ENCODE measurements at regions not wholly inside any gene's neighbourhood (a gene's known extent, or its start where the extent isn't known, plus 50 kb on each side); places are given as distances from the start of the nearest gene placed in this dataset.
"Not testable (repeated sequence)": the region's sequence is repeated elsewhere in the genome, so short reads cannot be mapped to it uniquely, and the experiment has no call there.

GRCh38 chr4:31692399-31692940, 972.3 kb downstream of the PCDH7 start:
- no peak for DNase-seq

- no peak for DNase-seq
These were observed 981.1 kb downstream of the PCDH7 start for GRCh38 chr4:31701256-31701655.

GRCh38 chr4:31702326-31702725, 982.2 kb downstream of the PCDH7 start:
- no peak for DNase-seq

GRCh38 chr4:31714238-31714637, 994.1 kb downstream of the PCDH7 start:
- DNase-seq = no peak

- no peak for DNase-seq
These were observed 995.1 kb downstream of the PCDH7 start for GRCh38 chr4:31715302-31715701.

- no peak for DNase-seq
These were observed 1006.9 kb downstream of the PCDH7 start for GRCh38 chr4:31727030-31727429.

- no peak for DNase-seq
These were observed 1014.8 kb downstream of the PCDH7 start for GRCh38 chr4:31735004-31735403.

- no peak for DNase-seq
These were observed 1017.2 kb downstream of the PCDH7 start for GRCh38 chr4:31737419-31737818.

- DNase-seq = no peak
These were observed 1021.2 kb downstream of the PCDH7 start for GRCh38 chr4:31741326-31741725.

- DNase-seq = no peak
These were observed 1028.2 kb downstream of the PCDH7 start for GRCh38 chr4:31748382-31748781.

- DNase-seq = not testable (repeated sequence)
These were observed 1030.4 kb downstream of the PCDH7 start for GRCh38 chr4:31750581-31750980.

GRCh38 chr4:31755751-31756150, 1035.6 kb downstream of the PCDH7 start:
- no peak for DNase-seq

GRCh38 chr4:31768756-31769155, 1048.6 kb downstream of the PCDH7 start:
- DNase-seq = no peak

- DNase-seq = no peak
These were observed 1063.1 kb downstream of the PCDH7 start for GRCh38 chr4:31783311-31783710.

GRCh38 chr4:31784558-31784957, 1064.4 kb downstream of the PCDH7 start:
- no peak for DNase-seq

- DNase-seq = no peak
These were observed 1067.5 kb downstream of the PCDH7 start for GRCh38 chr4:31787701-31788100.

GRCh38 chr4:31788676-31789075, 1068.5 kb downstream of the PCDH7 start:
- DNase-seq = no peak

- no peak for DNase-seq
These were observed 1071.5 kb downstream of the PCDH7 start for GRCh38 chr4:31791666-31792065.

GRCh38 chr4:31793907-31794306, 1073.7 kb downstream of the PCDH7 start:
- DNase-seq = no peak

GRCh38 chr4:31797052-31797451, 1076.9 kb downstream of the PCDH7 start:
- not testable (repeated sequence) for DNase-seq

- DNase-seq = no peak
These were observed 1083.5 kb downstream of the PCDH7 start for GRCh38 chr4:31803526-31804195.

GRCh38 chr4:31807036-31807435, 1086.9 kb downstream of the PCDH7 start:
- no peak for DNase-seq

- no peak for DNase-seq
These were observed 1124.2 kb downstream of the PCDH7 start for GRCh38 chr4:31844350-31844749.

- DNase-seq = no peak
These were observed 1131.8 kb downstream of the PCDH7 start for GRCh38 chr4:31851946-31852345.

GRCh38 chr4:31877429-31877828, 1157.3 kb downstream of the PCDH7 start:
- DNase-seq = no peak
